PC-9 (cell line): ENCODE measurements at regions not wholly inside any gene's neighbourhood (a gene's known extent, or its start where the extent isn't known, plus 50 kb on each side); places are given as distances from the start of the nearest gene placed in this dataset.

ENCODE experiments used
- EZH2 ChIP-seq: fragments of 200-600 bp; sonication (generic); IDR thresholded peaks from 2 replicates; pipeline ENCODE4 v1.8.0; 2017; ENCODE audit warnings: antibody characterized with exemption, low read depth
- TF ChIP-seq, protein P1 (sequence below): fragments of 200-600 bp; sonication (generic); conservative IDR thresholded peaks from 2 replicates; pipeline ENCODE4 v1.6.1; 2017; ENCODE audit warnings: mixed run types, antibody characterized with exemption, mild to moderate bottlenecking, moderate library complexity

DNA sequence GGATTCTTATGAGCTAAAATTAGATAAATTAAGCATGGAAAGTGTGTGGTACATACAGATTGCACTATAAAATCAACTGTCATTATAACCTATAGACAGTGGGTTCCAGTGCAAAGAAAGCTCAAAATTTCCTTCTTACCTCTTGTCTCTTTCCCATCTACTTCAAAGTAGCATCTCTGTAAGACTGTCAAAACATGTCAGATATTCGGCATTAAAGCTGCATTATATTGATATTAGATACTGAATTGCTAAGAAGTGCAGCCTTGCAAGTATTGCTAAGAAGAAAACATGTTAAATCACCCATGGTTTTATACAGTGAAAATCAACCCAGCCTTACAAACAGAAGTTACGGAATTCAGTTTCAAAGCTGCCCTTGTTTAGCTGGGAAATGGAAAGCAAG lies 849.8 kb upstream of the FAT3 start:
- TF ChIP-seq, protein P1, sequence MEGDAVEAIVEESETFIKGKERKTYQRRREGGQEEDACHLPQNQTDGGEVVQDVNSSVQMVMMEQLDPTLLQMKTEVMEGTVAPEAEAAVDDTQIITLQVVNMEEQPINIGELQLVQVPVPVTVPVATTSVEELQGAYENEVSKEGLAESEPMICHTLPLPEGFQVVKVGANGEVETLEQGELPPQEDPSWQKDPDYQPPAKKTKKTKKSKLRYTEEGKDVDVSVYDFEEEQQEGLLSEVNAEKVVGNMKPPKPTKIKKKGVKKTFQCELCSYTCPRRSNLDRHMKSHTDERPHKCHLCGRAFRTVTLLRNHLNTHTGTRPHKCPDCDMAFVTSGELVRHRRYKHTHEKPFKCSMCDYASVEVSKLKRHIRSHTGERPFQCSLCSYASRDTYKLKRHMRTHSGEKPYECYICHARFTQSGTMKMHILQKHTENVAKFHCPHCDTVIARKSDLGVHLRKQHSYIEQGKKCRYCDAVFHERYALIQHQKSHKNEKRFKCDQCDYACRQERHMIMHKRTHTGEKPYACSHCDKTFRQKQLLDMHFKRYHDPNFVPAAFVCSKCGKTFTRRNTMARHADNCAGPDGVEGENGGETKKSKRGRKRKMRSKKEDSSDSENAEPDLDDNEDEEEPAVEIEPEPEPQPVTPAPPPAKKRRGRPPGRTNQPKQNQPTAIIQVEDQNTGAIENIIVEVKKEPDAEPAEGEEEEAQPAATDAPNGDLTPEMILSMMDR, result no peak
- TF ChIP-seq EZH2, result no peak
